ENCODE measurements at regions not wholly inside any gene's neighbourhood (a gene's known extent, or its start where the extent isn't known, plus 50 kb on each side); places are given as distances from the start of the nearest gene placed in this dataset.

- TF ChIP-seq, protein P1, sequence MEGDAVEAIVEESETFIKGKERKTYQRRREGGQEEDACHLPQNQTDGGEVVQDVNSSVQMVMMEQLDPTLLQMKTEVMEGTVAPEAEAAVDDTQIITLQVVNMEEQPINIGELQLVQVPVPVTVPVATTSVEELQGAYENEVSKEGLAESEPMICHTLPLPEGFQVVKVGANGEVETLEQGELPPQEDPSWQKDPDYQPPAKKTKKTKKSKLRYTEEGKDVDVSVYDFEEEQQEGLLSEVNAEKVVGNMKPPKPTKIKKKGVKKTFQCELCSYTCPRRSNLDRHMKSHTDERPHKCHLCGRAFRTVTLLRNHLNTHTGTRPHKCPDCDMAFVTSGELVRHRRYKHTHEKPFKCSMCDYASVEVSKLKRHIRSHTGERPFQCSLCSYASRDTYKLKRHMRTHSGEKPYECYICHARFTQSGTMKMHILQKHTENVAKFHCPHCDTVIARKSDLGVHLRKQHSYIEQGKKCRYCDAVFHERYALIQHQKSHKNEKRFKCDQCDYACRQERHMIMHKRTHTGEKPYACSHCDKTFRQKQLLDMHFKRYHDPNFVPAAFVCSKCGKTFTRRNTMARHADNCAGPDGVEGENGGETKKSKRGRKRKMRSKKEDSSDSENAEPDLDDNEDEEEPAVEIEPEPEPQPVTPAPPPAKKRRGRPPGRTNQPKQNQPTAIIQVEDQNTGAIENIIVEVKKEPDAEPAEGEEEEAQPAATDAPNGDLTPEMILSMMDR (IDR thresholded peaks at IDR 0.05): no peak
- TF ChIP-seq EZH2 (IDR thresholded peaks at IDR 0.05; ENCODE audit: borderline replicate concordance, insufficient read depth, low read depth, low read length, poor library complexity, severe bottlenecking): no peak
Measured at GRCh38 chr3:170801597-170801996, 68.4 kb downstream of the RPL22L1 start.
